ENCODE measurements at regions not wholly inside any gene's neighbourhood (a gene's known extent, or its start where the extent isn't known, plus 50 kb on each side); places are given as distances from the start of the nearest gene placed in this dataset.

- TF ChIP-seq CTCF (conservative IDR thresholded peaks at IDR 0.05; ENCODE audit: low read depth in 2 of 2) (no peak), CREB1 (CRISPR knock-in tag; IDR thresholded peaks at IDR 0.05; ENCODE audit: low read depth) (no peak), POLR2AphosphoS5 (IDR thresholded peaks at IDR 0.05; ENCODE audit: low read depth) (no peak), REST (IDR thresholded peaks at IDR 0.05; ENCODE audit: unreplicated experiment) (no peak), EZH2phosphoT487 (IDR thresholded peaks at IDR 0.05; ENCODE audit: unreplicated experiment) (no peak)
Observed at GRCh38 chr16:61403386-61403785, 632.9 kb downstream of the CDH8 start.
